Fibroblast of skin of left biceps (primary cell): ENCODE measurements at regions not wholly inside any gene's neighbourhood (a gene's known extent, or its start where the extent isn't known, plus 50 kb on each side); places are given as distances from the start of the nearest gene placed in this dataset.

ENCODE experiments used
- DNase-seq, 2 experiments: peaks; one replicate each; pipeline ENCODE4 v3.0.0-alpha.2; 2013; ENCODE audit warnings: low read depth in 2 of 2

DNA sequence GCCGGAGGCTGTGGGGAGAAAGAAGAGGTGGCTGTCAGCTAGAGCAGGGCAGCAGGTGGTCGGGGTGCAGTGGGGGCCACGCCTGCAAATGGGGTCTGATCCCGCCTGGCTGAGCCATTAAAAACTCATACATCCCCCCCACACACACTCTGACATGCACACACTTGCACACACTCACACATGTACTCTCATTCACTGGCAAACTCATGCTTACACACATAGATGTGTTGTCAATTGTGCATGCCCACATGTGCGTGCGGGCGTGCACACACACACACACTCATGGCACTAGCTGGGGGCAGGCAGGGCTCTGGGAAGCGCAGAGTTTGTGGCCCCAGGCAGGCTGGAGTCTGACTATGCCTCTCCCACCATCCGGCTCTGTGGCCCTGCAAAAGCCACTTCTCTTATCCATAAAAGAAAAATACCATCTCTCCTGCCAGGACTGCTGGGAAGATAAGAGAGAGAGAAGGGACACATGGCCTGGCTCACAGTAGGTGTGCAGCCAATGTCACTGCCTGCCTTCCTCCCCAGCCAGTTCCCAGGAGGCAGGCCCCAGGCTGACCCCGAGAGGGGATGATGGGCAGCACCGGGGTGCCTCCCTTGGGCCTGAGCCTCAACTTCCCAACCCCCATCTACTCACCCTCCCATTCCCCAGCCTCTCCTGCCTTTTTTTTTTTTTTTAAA, 163.5 kb upstream of the LINGO1 start:
- DNase-seq: no peak

DNA sequence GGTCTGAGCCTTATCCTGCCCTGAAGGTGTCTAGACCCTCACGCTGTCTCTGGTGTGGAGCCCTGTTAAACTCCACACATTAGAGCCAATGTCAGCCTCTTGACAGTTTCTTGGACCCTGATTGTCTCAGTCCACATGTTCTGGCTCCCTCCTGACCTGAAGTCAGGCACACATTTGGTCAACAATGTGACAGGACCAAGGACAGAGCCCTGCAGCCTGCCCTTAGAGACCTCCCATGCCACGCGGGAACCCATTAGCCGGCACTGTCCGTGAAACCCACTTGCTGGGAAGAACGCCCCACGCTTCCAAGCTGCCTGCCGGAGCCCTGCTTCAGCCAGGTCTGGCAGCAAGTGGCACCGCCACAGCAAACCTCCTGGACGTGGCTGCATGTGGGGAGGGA, 162.7 kb upstream of the LINGO1 start:
- no peak for DNase-seq

DNA sequence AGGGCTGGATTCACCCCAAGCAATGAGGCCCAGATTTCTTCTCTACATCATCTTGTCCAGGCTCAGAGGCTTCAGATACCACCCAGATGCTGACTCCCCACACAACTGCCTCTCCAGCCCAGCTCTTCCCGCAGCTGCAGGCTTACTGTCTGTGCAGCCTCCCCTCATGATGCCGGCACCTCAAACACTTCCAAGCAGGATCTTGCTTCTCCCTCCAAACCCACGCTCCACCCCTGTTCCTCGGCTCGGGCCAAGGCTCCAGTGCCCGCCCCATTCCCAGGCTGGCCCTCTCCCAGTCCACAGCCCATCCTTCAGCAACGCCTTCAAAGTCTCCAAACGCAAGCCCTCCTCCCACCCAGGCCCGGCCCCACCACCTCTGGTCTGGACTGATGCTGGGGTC, 159.2 kb upstream of the LINGO1 start:
- DNase-seq: no peak

DNA sequence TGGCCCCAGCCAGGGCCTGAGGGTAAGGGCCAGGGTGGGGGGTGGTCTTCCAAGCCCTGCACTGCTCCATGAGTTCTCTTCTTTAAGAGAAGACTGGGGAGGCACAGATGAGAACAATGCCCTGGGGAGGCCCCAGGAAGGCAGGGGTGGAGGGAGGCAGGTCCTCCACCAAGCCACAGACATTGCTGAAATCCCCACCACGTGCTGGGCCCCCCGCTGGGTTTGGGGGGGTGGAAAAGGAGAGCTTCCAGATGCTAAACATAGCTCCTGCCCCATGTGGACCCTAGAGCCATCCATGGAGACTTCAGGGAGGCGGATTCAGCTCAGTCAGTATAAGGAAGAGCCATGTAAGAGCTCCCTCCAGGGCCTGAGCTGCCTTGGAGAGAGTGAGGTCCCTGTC, 157.8 kb upstream of the LINGO1 start:
- DNase-seq: no peak

DNA sequence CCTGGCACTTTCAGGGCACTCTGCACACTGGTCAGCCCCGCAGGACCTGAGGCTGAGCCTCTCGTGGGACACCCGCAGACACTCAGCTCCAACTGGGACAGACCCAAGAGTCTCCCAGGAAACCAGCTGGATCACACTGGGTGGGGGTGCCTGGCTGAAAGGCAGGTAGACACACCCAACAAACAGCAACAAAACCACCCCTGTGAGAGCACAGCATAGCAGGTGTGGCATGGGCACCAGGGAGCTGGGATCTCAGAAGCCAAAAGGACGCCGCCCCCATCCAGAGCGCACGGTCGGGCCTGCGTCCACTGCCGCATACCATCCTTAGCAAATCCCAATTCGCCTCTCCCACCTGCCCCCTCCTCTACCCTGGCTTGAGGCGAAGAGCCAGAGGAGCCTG, 154.2 kb upstream of the LINGO1 start:
- DNase-seq: no peak

DNA sequence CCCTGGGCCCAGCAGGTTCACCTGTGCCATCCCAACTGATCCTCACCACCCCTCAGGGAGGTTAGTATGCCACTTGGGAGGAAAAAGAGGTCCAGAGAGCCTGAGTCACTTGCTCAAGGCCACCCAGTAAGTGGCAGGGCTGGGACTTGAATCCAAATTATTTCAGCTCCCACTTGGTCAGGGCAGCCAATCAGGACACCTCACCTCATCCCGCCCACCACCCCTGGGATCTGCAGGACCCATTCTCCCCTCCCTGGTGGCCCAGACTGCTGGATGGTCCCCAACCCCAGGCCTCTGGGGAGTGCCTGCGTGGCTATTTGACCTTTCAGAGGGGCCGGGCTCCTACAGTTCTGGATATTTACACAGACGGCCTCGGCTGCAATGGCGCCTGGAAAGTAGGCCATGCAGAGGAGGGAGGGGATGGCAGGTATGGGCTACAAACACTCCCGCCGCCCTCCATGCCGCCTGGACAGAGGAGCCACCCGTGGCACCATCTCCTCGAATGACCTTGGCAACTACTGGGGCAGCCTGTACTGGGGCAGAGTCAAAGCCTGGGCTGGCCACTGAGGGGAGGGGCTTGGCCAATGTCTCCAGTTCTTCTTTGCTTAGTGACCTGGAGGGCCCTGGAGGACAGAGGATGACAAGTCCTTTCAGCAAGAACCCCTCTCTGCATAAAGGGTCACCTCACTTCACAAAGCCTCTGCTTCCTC, 153.6 kb upstream of the LINGO1 start:
- DNase-seq: no peak

DNA sequence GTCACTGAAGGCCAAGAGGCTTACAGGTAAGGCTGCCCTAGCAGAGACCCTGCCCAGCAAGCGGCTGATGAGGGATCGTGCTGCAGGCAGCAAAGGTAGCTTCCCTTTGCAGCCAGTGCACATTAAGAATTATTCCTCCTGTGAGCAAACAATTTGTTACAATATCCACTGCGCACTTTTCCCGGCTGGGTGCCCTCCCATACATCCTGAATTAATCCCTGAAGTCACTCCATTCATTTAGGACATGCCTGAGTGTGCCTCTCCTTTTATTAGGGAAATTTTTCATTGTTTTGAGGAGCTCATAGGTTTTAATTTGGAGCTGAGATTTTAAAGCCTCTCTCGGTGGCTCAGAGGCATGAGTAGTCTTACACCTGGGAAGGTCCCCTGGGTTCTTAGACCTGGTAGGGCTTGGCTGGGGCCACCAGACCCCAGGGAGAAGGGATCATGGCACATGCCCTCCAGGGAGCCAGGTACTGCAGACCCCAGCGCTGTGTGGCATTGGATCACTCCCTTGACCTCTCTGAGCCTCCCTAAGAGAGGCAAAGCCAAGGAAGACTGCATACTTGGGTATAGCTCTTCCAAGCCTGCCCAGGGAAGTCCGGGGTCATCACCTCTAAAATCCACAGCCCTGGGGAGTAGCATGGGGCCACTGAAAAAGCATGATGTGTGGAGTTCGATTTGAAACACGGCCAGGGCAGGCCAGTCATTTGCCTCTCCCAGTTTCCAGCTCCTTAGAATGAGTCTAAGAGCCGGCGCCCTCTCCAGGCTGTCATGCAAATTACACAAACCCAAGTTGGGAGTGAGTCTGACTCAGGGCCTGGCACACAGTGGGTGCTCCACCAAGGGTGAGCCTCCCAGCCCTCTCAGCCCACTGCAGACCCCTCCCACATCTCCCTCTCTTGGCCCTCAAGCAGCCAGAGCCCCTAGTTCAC, 151.9 kb upstream of the LINGO1 start:
- DNase-seq: no peak

DNA sequence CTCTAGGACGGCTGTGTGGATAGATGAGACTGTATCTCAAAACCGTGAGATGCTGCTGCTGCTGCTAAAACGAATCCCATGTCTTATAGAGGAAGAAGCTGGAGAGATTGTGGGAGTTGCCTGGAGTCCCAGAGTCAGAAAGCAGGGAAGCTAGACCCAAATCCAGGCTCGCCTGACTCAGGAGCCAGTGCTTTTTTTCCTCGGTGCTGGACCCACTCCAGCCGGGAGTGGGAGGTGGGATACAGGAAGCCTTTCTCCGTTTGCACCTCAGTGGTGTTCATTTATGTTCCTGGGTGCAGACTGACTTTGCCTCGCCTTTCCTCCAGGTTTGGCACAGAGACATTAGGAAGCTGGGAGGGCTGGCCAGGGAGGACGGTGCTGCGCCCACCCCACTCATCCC, 150.9 kb upstream of the LINGO1 start:
- no peak for DNase-seq

DNA sequence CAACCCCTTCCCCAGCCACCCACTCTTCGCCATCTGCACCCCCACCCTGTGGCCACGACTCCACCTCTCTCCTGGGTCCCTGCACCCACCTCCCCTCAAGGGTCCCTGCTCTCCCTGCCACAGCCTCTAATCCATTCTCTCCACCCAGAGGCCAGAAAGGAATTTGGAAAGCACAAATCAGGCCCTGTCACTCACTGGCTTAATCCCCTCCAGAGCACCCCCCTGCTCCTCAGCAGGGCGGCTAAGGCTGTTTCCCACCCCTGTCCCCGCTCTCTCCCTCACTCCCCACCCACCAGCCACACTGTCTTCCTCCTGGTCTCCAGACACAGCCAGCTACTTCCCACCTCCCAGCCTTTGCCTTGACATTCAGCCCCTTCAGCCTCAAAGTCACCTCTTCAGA, 150.0 kb upstream of the LINGO1 start:
- DNase-seq: no peak

DNA sequence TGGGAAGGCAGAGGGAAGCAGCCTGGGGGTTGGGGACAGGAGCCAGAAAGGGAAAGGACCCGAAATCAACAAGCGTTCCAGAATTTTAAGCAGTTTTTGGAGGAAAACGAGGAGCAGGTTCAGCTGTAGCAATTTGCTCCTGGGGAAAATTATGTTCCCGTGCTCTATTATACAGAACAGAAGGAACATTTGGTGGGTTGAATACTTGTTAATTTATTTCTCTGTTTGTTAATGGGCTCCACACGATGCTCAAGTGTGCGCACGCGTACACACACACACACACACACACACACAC, 149.2 kb upstream of the LINGO1 start:
- no peak for DNase-seq

DNA sequence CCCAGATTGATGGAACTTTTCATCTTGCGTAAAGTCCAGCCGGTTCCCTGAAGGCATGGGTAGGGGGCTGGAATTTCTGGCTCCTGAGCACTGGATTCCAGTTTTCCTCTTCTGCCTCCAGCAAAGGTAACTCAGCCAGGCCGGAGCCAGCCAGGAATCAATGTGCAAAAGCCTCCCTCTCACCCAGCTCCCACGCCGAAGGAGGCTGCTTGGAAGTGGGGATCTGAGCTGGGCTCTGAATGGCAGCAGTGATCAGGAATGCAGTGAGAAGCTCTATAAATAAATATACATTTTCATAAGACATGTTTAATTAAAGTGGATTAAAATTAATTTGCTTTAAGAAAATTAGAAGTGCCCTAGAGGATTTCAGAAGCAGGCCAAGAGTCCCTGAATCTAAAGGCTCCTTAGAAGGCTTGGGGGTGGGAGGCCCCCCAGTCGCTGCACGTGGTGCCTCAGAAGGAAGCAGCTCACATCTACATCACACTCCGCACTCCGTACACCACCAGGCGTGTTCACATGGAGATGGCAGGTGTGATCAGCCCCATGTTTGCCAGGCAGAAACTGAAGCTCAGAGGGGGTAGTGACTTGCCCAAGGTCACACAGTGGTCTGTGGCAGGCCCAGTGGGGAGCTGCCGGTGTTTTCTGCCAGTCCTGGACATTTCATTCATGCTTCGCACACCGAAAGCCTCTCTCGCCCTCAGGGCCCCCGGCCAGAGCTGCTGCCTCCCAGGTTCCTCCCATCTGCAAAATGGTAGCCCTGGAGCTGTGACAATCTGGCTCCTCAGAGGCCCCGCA, 148.6 kb upstream of the LINGO1 start:
- DNase-seq: no peak

DNA sequence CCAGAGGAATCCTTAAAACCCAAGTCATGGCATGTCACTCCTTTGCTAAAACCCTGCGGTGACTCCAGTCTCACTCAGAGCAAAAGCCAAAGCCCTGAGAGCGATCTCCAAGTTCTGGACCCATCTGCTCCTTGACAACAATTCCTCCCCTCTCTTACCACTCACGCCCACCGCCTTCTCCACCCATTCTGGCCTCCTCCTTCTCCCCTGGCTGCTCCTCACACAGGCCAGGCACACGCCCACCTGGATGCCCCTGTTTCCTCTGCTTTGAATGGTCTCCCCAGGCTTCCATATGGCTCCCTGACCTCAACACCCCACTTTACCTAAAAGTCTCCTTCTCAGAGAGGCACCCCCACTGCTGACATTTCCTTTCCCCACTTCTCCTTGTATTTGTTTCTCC, 146.1 kb upstream of the LINGO1 start:
- DNase-seq: no peak

DNA sequence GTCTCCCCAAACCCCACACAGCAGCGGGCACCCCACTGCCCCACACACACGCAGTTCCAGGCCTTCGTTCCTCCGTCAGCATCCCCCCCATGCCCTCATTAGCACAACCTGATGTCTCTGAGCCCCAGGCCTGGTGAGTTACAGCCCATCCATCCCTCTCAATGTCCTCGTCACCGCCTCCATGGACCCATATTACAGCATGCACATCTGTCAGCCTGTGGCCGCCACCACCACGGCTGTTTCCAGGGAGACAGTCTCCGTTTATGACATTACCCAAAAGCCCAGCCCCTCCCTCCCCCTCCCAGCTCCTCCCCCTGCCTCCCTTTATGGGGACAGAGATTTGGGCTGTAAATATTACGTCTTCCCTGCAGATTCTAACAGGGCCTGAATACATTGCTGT, 143.1 kb upstream of the LINGO1 start:
- no peak for DNase-seq

DNA sequence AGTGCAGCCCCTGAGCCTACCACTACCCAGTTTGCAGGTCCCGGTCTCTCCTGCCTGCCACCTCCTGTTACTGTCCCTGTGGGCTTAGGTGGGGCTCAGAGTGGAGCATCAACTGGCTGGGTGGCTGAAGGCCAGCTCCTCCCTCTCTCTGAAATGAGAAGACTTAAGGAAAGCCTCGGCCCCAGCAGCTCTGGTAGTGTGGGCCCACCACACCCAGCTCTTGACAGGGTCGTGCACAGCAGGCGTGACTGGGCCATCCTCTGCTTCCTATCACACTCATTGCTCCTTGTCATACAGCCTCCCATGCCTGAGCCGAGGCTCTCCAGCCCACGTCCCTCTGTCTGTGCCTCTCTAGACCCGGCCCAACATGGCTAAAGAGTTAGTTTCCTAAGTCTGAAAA, 142.7 kb upstream of the LINGO1 start:
- DNase-seq: no peak

DNA sequence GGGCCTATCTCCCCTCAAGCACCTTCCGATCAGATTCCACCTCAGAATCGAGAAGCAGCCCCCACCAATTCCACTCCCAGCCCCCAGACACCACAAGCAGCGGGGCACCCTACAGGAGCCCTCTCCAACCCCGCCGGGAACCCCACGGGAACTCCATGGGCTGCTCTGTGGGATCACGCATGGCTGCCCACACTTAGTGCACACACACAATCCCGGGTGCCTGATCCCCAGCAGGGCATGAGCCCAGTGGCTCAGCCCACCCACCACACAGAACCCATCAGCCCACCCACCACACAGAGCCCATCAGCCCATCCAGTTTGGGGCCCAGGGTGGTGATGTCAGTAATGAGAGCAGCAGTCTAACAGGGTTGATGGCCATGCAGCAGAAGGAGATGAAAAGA, 141.6 kb upstream of the LINGO1 start:
- DNase-seq: no peak

DNA sequence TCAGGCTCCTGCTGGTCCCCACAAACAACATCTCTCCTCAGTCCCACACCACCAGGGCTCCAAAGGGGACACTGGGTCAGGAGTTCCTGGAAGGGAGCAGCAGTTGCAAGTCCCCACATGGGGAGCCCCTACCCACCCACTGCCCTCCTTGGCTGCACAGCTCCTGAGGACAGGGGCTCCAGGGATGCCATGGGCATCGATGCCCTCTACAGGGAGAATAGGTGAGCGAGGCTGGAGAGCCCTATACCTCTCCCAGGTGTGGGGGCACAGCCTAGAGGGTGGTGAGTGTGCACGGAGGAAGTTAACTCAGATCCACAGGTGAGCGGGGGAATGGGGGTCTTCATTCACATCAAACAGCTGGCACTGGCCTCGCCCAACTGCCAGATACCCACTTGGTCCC, 141.2 kb upstream of the LINGO1 start:
- DNase-seq: no peak

DNA sequence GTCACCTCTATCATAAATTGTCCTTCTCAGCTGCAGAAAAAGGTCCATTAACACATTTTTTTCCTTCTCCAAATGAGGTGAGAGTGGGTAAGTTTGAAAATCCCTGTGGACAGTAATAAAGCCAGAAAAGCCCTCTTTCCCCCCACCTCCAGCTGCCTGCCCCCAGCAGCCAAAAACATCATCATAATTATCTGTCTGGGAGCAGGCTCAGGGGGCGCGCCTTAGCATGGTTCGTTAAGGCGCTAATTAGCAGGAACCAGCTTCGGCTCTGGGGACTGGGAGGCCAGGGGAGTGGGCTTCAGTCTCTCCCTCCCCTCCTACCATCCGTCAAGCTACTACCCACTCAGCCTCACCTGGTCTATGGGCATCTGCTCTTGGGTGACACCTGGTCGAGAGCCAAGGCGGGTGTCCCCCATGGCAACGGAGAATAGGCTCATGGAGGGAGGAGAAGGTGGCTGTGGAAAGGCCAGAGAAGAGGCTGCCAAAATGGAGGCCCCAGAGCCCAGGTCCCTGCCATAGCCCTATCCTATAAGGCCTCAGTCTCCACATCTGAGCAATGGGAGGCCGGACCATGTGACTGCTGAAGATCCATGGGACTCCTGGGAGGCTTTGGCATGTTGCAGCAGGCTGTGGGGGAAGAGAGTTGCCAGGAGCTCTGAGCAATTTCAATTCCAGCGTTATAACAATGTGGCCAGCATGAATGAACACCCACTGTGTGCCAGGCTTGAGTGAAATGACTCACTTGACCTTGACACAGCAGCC, 140.1 kb upstream of the LINGO1 start:
- DNase-seq: no peak

DNA sequence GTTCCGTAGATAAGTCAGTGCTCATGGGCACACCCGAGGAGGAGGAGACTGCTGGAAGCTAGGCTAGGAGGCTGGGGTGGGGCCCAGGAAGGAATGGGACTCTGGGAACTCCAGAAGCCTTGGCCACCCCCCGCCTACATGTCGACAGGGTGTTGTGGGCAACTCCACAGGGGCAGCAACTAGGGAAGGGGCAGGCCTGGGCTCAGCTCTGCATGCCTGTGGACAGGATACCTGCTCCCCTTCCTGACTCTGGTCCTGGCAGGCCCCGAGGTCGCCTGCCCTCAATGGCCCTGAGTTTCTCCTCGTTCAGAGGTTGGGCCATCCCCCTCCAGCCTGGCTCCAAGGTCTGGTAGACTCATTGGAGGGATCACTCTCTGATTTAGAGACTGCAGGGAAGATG, 138.9 kb upstream of the LINGO1 start:
- no peak for DNase-seq

DNA sequence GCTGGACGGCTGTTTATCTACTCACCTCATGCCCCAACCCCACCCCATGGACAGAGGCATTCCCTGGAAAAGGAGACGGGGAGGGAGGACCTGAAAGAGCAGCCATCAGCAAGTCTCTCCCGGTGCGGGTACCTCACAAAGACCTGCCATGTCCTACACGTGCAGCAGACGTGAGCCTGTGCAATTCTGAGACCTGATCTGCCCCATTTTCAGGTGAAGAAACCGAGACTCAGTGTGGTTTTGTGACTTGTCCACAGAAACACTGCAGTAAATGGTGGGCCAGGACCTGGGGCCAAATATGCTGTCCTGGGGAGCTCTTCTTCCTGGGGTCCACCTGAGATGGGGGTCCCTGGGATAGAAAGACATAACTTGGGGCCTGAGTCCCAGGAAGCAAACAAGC, 137.0 kb upstream of the LINGO1 start:
- DNase-seq: no peak

DNA sequence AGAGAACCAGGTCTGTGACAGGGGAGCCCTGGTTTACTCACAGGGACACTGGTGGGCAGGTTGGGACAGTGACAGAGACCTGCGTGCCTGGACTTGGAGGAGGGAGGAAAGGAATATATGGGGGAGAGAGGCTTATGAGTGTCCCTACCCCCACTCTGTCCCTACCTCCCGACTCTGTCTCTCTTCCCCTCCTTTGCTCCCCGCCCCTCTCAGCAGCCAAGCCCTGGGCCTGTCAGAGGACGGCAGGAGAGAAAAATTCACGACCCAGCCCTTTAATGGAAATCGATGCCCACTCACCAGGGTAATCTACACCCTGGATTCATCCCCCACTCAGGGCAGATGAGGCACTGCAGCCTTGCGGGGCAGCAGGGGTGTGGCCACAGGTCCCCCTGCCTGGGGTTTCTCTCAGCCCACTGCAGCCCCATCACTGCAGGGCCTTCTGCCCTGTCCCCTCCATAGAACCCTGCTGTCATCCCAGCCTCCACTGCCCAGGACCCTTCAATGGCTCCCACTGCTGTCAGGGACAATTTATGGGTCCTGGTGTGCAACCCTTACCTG, 135.9 kb upstream of the LINGO1 start:
- DNase-seq: no peak

DNA sequence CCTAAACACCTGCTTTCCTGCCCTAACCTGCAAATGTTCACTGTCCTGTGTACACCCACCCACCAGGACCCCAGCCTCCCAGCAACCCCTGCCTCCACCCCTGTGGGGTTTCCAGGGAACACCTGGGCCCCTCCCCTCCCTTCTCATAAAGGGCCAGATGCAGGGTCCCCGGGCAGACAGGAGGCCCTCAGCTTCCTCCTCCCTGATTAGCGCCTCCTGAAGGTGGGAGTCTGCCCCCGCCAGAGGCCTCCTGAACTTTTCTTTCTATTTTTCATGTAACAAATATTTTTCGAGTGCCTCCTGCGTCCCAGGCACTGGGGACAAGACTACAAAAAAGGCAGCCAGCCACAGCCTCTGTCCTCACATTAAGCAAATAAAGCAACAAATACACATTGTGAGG, 135.4 kb upstream of the LINGO1 start:
- DNase-seq: no peak
